Cardiac fibroblast (primary cell): ENCODE measurements at regions not wholly inside any gene's neighbourhood (a gene's known extent, or its start where the extent isn't known, plus 50 kb on each side); places are given as distances from the start of the nearest gene placed in this dataset.

Source experiments
- DNase-seq, 2 donors: peaks; one replicate each; pipeline versions ENCODE4 v3.0.0 to v3.0.0-alpha.2; 2010; ENCODE audit warnings: low read depth in 2 of 2
- H3K4me3 ChIP-seq, 2 donors: replicated peaks in 1 of 2; 1 replicate in 1 of 2; 2 replicates in 1 of 2; pipeline ENCODE4 v1.5.1; 2011; ENCODE audit warnings: low read depth in 2 of 2, low read length in 2 of 2, mild to moderate bottlenecking in 2 of 2, moderate library complexity in 1 of 2
- CTCF ChIP-seq: IDR thresholded peaks from one replicate; pipeline ENCODE4 v1.5.1; 2011; ENCODE audit warnings: low read depth, mild to moderate bottlenecking, low read length, inconsistent platforms

DNA sequence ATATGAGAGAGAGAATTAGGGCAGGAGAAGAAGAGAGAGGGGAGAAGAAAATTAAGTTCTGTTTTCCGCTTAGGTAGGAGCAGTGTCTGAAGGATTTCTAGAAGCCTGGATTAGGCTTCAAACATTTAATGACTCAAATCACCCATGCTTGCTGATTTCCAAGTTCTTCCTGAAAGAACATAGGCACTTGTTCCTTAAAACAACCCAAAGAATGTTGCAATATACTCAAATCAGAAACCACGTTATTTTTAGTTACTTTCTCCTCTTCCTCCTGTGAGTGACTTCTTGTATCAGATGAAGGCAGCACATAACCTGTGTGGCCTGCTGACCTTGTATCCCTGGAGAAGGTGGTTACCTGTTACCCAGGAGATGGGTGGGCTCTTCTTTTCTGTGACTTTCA, 351.5 kb upstream of the KLF4 start:
- TF ChIP-seq CTCF: no peak
- H3K4me3 ChIP-seq: no peak overlapping the region
- no peak for DNase-seq

GRCh38 chr9:107839371-107839770, 349.8 kb upstream of the KLF4 start:
- TF ChIP-seq CTCF: no peak
- DNase-seq: no peak
- H3K4me3 ChIP-seq: no peak overlapping the region

DNA sequence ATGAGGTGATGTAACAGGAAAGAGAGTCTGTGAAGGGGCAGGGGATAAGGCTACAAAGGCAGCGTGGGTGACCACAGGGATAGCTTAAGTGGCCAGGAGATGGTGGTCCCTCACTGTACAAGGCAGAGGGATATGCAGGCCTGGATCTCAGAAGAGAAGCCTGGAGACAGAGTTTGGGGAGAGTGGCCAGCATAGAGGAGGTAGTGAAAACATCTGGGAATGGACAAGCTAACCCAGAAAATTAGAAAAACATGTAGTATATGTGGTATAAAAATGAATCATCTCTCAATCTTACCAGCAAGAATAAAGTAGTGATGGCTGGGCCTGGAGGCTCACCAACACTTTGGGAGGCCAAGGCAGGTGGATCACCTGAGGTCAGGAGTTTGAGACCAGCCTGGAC, 349.2 kb upstream of the KLF4 start:
- no peak for TF ChIP-seq CTCF
- H3K4me3 ChIP-seq: no peak overlapping the region
- no peak for DNase-seq

- no peak for TF ChIP-seq CTCF
- no peak overlapping the region for H3K4me3 ChIP-seq
- no peak for DNase-seq
Observed at GRCh38 chr9:107836300-107836699, 346.7 kb upstream of the KLF4 start.

DNA sequence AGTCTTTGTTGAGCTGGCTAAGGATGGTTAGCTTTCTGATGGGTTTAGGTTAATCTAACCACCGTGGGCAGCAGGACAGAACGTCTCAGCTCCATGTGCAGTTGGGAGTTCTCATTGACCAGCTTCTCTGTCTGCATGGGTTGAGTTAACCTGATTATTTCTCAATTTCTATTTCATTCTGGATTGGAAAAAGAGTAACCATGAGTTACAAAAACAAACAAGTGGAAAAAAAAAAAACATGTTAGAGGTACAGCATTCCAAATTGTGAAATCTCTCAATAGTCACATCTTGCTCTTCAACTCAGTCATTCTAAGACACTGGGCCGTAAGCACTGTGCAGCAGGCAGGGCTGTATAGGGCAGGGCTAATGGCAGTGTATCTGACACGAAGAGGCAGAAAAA, 343.7 kb upstream of the KLF4 start:
- no peak for TF ChIP-seq CTCF
- DNase-seq: peak in 1 of 2 donors; percentile 19
- no peak overlapping the region for H3K4me3 ChIP-seq

GRCh38 chr9:107832871-107833270, 343.3 kb upstream of the KLF4 start:
- no peak for DNase-seq
- TF ChIP-seq CTCF: no peak

DNA sequence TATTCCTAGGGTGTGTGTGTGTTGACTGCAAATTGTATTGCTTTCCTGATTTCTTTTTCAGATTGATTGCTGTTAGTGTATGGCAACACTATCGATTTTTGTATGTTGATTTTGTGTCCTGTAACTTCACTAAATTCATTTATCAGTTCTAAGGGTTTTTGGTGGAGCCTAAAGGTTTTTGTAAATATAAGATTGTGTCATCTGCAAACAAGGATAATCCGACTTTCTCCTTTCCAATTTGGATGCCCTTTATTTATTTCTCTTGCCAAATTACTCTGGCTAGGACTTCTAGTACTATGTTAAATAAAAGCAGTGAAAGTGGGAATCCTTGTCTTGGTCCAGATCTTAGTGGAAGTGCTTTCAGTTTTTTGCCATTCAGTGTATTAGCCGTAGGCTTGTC, 340.9 kb upstream of the KLF4 start:
- TF ChIP-seq CTCF: no peak
- no peak for DNase-seq
- H3K4me3 ChIP-seq: no peak overlapping the region

More at GRCh38 chr9:107832871-107833270, 343.3 kb upstream of the KLF4 start:
- H3K4me3 ChIP-seq: no peak overlapping the region
